Sigmoid colon (tissue), 6 donors: ENCODE measurements at regions not wholly inside any gene's neighbourhood (a gene's known extent, or its start where the extent isn't known, plus 50 kb on each side); places are given as distances from the start of the nearest gene placed in this dataset.
"Not testable (repeated sequence)": the region's sequence is repeated elsewhere in the genome, so short reads cannot be mapped to it uniquely, and the experiment has no call there.

Source experiments
- DNase-seq: peaks from one replicate; pipeline ENCODE4 v3.0.0-alpha.2; 2019
- H3K27ac ChIP-seq, 4 donors: fragments of 200-600 bp; sonication (generic); one replicate each; pipeline ENCODE4 v1.5.1; 2016 to 2019; ENCODE audit warnings: mild to moderate bottlenecking in 1 of 4
- H3K27me3 ChIP-seq, 3 donors: fragments of 200-600 bp; sonication (generic); one replicate each; pipeline ENCODE4 v1.5.1; 2019; ENCODE audit warnings: mild to moderate bottlenecking in 1 of 3
- H3K36me3 ChIP-seq, 4 donors: fragments of 200-600 bp; sonication (generic); one replicate each; pipeline ENCODE4 v1.5.1; 2016 to 2019
- H3K4me1 ChIP-seq, 4 donors: fragments of 200-600 bp; sonication (generic); one replicate each; pipeline ENCODE4 v1.5.1; 2017 to 2019
- H3K4me3 ChIP-seq, 4 donors: fragments of 200-600 bp; sonication (generic); one replicate each; pipeline ENCODE4 v1.5.1; 2017 to 2019; ENCODE audit warnings: mild to moderate bottlenecking in 2 of 4, moderate library complexity in 1 of 4
- H3K9me3 ChIP-seq, 4 donors: fragments of 200-600 bp in 3 of 4; sonication (generic) in 3 of 4; one replicate each; pipeline versions ENCODE4 v1.5.1 to v1.6.1; 2013 to 2019
- EP300 ChIP-seq, 4 donors: sonication (generic); formaldehyde crosslinking; IDR thresholded peaks; one replicate each; pipeline ENCODE4 v1.6.1; 2017; ENCODE audit warnings: antibody characterized with exemption in 4 of 4
- POLR2A ChIP-seq, 2 donors: fragments of 450-650 bp; IDR thresholded peaks; one replicate each; pipeline ENCODE4 v1.6.1; 2016; ENCODE audit warnings: antibody characterized with exemption in 2 of 2, mild to moderate bottlenecking in 2 of 2, moderate library complexity in 2 of 2
- POLR2AphosphoS5 ChIP-seq, 4 donors: sonication (generic); formaldehyde crosslinking; IDR thresholded peaks; one replicate each; pipeline ENCODE4 v1.6.1; 2017; ENCODE audit warnings: antibody characterized with exemption in 4 of 4
- WGBS, 2 donors: extraction: QIAGEN DNeasy Blood & Tissue Kit; methylation state at CpG; one replicate each; pipeline ENCODE4 v1.1.7; 2013; 5-methylcytosine and 5-hydroxymethylcytosine counted together
- intact Hi-C: fragments of 100-400 bp; cut with DNase I; formaldehyde crosslinking; loops from one replicate; pipeline ENCODE4 v1.15.1; 2023
- TF ChIP-seq, protein P1 (sequence below), 4 experiments: fragments of 450-650 bp in 3 of 4; fragments of 200-600 bp in 1 of 4; IDR thresholded peaks; one replicate each; pipeline ENCODE4 v1.5.1; 2016 to 2019; ENCODE audit warnings: antibody characterized with exemption in 4 of 4, mild to moderate bottlenecking in 3 of 4, moderate library complexity in 2 of 4
- donor health status: healthy with polysubstance abuse.
- donor health status: healthy.

DNA sequence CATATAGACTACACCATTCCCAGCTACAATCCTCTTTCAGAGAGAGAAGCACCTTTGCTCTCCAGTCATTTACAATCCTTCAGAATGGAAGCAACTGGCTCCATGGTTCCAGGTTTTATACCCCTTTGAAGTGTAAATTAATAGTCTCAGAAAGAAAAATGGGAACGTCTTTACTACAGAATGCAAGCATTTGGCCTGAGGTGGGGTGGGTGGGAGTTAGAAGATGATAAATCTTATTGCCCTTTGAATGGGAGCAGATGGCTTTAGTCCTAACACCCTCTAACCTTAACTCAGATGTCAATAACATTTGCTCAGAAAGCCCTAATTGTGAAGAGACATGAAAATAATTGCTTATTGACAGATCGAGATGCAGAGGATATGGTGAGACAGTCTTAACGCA is 84.2 kb upstream of the KCNMA1 start:
- no peak for DNase-seq
- intact Hi-C loops, result no loop called here
- no peaks in the 10 kb centered on the region for H3K27me3 ChIP-seq

DNA sequence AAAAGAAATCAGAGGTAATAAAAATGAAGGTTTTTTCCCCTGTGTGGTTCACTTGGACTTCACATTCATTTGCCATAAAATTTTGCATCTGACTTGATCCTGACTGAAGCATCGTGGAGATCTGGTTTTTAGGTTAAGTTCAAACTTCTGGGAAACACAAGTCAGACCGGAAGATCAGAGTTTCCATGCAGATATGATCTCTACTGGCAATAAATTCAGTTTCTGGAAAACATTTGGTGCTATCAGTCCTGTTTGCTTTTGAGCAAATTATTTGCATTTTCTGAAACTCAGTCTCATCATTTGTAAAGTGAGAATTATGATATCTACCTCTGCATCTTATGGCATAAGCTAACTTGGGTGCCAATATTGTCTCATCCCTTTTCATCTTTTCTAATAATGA is 81.3 kb upstream of the KCNMA1 start:
- Histone ChIP-seq H3K36me3 (no peaks in the 10 kb centered on the region), H3K4me3 (no peak overlapping the region), H3K4me1 (peaks cover 0 to 6% (median 3%) of the 10 kb centered on the region in 4 donors), H3K27me3 (no peaks in the 10 kb centered on the region), H3K9me3 (peaks cover 0 to under 1% (median 0%) of the 10 kb centered on the region in 4 donors), H3K27ac (no peak overlapping the region)
- TF ChIP-seq, protein P1, sequence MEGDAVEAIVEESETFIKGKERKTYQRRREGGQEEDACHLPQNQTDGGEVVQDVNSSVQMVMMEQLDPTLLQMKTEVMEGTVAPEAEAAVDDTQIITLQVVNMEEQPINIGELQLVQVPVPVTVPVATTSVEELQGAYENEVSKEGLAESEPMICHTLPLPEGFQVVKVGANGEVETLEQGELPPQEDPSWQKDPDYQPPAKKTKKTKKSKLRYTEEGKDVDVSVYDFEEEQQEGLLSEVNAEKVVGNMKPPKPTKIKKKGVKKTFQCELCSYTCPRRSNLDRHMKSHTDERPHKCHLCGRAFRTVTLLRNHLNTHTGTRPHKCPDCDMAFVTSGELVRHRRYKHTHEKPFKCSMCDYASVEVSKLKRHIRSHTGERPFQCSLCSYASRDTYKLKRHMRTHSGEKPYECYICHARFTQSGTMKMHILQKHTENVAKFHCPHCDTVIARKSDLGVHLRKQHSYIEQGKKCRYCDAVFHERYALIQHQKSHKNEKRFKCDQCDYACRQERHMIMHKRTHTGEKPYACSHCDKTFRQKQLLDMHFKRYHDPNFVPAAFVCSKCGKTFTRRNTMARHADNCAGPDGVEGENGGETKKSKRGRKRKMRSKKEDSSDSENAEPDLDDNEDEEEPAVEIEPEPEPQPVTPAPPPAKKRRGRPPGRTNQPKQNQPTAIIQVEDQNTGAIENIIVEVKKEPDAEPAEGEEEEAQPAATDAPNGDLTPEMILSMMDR (IDR thresholded peaks at IDR 0.05), result no peak
- TF ChIP-seq POLR2AphosphoS5 (IDR thresholded peaks at IDR 0.05), result no peak
- no peak for TF ChIP-seq POLR2A (IDR thresholded peaks at IDR 0.05)
- no peak for TF ChIP-seq EP300 (IDR thresholded peaks at IDR 0.05)
- 52 to 62% methylated on average over 2 of the region's 2 CpGs for WGBS, 2 donors
- intact Hi-C loops, result no loop called here
- DNase-seq, result no peak

More for the DNA sequence above, 84.2 kb upstream of the KCNMA1 start:
- Histone ChIP-seq H3K27ac (no peak overlapping the region), H3K4me3 (no peak overlapping the region), H3K36me3 (no peaks in the 10 kb centered on the region), H3K4me1 (peaks cover 0 to 6% (median 3%) of the 10 kb centered on the region in 4 donors), H3K9me3 (peaks cover 0 to 7% (median 0%) of the 10 kb centered on the region in 4 donors)
- no peak for TF ChIP-seq POLR2AphosphoS5 (IDR thresholded peaks at IDR 0.05)
- no peak for TF ChIP-seq POLR2A (IDR thresholded peaks at IDR 0.05)
- TF ChIP-seq, protein P1 (IDR thresholded peaks at IDR 0.05), result no peak
- TF ChIP-seq EP300 (IDR thresholded peaks at IDR 0.05), result no peak
- WGBS, 2 donors, result 87 to 92% methylated on average over 3 of the region's 3 CpGs

DNA sequence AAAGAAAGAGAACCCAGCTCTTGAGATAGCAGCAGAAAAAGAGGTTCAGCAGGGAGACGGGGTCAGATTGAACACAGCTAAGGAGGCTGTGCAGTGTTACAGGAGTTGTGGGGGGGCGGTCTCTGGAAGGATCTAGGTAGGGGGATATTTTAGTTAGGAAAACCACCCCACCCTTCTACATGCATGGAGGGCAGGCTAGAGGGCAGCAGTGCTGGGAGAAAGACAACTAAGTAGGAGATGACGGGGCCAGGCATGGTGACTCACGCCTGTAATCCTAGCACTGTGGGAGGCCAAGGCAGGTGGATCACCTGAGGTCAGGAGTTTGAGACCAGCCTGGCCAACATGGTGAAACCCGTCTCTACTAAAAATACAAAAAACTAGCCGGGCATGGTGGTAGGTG is 80.7 kb upstream of the KCNMA1 start:
- not testable (repeated sequence) for H3K4me3 ChIP-seq
- 70 to 79% methylated on average over 6 of the region's 6 CpGs for WGBS, 2 donors

DNA sequence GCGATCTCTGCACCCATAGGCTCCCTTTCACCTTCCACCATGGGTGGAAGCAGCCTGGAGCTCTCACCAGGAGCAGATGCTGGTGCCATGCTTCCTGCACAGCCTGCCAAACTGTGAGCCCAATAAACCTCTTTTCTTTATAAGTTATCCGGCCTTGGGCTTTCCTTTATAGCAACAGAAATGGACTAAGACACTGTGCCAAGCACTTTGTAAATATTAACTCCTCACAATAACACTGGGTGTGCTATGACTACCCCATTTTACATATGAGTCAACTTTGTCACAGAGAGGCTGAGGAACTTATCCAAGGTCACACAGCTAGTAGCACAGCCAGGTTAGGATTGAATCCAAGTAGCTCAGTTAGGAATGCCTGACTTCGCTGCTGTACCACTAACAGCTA is 79.7 kb upstream of the KCNMA1 start:
- Histone ChIP-seq H3K27me3 (no peaks in the 10 kb centered on the region), H3K36me3 (no peaks in the 10 kb centered on the region), H3K27ac (no peak overlapping the region), H3K4me1 (no peaks in the 10 kb centered on the region), H3K9me3 (no peaks in the 10 kb centered on the region), H3K4me3 (no peak overlapping the region)
- intact Hi-C loops, result no loop called here
- TF ChIP-seq, protein P1 (IDR thresholded peaks at IDR 0.05), result no peak
- TF ChIP-seq POLR2AphosphoS5 (IDR thresholded peaks at IDR 0.05), result no peak
- no peak for TF ChIP-seq POLR2A (IDR thresholded peaks at IDR 0.05)
- no peak for TF ChIP-seq EP300 (IDR thresholded peaks at IDR 0.05)
- no peak for DNase-seq
- 46 to 60% methylated on average over 3 of the region's 3 CpGs for WGBS, 2 donors

More for the DNA sequence above, 80.7 kb upstream of the KCNMA1 start:
- H3K27me3 ChIP-seq, DNase-seq, intact Hi-C loops, H3K36me3 ChIP-seq, H3K4me1 ChIP-seq, H3K9me3 ChIP-seq, H3K27ac ChIP-seq: not testable (repeated sequence)

DNA sequence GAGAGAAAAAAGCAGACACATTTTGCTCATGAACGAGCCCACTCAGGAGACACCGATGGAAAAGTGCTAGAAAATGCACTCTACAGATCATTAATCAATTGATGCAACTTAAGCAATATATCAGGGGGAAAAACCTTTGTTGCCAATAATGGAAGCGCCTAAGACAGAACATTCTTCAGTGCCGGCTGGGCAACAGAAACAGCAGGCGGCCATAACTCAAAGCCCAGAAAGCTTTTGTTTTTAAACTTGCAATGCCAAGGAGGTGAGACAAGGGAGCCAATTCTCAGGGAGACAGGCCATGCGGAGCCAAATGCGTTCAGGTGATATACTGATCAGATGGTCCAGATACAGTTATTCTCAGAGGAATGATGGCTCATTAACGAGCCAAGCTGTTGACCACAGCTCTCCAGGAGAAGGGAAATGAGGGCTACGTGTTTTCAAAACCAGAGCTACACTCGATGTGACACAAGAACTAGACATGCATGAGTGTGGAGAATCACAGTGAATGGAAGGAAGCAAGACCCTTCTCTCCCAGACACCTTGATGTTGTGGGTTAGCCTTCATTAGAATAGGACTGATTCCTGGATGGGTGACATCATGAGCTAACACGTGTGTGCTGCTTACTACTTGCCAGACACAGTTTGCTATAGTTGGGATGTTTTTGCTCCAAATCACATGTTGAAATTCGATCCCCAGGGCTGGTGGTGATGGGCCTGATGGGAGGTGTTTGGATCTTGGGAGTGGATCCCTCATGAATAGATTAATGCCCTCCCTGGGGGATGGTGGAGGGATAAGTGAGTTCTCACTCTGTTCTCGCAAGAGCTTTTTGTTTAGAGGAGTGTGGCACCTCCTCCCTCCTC is 79.1 kb upstream of the KCNMA1 start:
- Histone ChIP-seq H3K27me3 (no peaks in the 10 kb centered on the region), H3K4me1 (no peaks in the 10 kb centered on the region), H3K9me3 (no peaks in the 10 kb centered on the region), H3K4me3 (no peak overlapping the region), H3K36me3 (no peaks in the 10 kb centered on the region), H3K27ac (no peak overlapping the region)
- intact Hi-C loops, result no loop called here
- WGBS, 2 donors, result 79 to 85% methylated on average over 13 of the region's 13 CpGs
- TF ChIP-seq POLR2AphosphoS5 (IDR thresholded peaks at IDR 0.05) (no peak), EP300 (IDR thresholded peaks at IDR 0.05) (no peak), POLR2A (IDR thresholded peaks at IDR 0.05) (no peak)
- TF ChIP-seq, protein P1 (IDR thresholded peaks at IDR 0.05), result no peak
- no peak for DNase-seq
